ENCODE measurements at regions not wholly inside any gene's neighbourhood (a gene's known extent, or its start where the extent isn't known, plus 50 kb on each side); places are given as distances from the start of the nearest gene placed in this dataset.

- no peak for DNase-seq (ENCODE audit: low read depth)
These were observed 411.4 kb downstream of the CCDC91 start for GRCh38 chr12:28601570-28602058.

- DNase-seq (ENCODE audit: low read depth), result no peak
These were observed 412.5 kb downstream of the CCDC91 start for GRCh38 chr12:28602786-28603185.

- DNase-seq (ENCODE audit: low read depth), result no peak
These were observed 413.0 kb downstream of the CCDC91 start for GRCh38 chr12:28603239-28603638.

GRCh38 chr12:28603801-28604200 is 413.5 kb downstream of the CCDC91 start:
- DNase-seq (ENCODE audit: low read depth), result no peak

- DNase-seq (ENCODE audit: low read depth), result no peak
These were observed 414.0 kb downstream of the CCDC91 start for GRCh38 chr12:28604240-28604639.

GRCh38 chr12:28606967-28607557 is 416.8 kb downstream of the CCDC91 start:
- DNase-seq (ENCODE audit: low read depth), result no peak

GRCh38 chr12:28610401-28611114 is 420.3 kb downstream of the CCDC91 start:
- DNase-seq (ENCODE audit: low read depth), result no peak

GRCh38 chr12:28611115-28611435 is 420.8 kb downstream of the CCDC91 start:
- peak; percentile 63 for DNase-seq (ENCODE audit: low read depth)

GRCh38 chr12:28611449-28611848 is 421.2 kb downstream of the CCDC91 start:
- peak; percentile 8 for DNase-seq (ENCODE audit: low read depth)

GRCh38 chr12:28618171-28618570 is 427.9 kb downstream of the CCDC91 start:
- no peak for DNase-seq (ENCODE audit: low read depth)

- no peak for DNase-seq (ENCODE audit: low read depth)
These were observed 428.5 kb downstream of the CCDC91 start for GRCh38 chr12:28618772-28619171.

GRCh38 chr12:28620281-28620680 is 430.0 kb downstream of the CCDC91 start:
- no peak for DNase-seq (ENCODE audit: low read depth)

GRCh38 chr12:28622406-28622805 is 432.1 kb downstream of the CCDC91 start:
- peak; percentile 6 for DNase-seq (ENCODE audit: low read depth)

GRCh38 chr12:28626504-28626903 is 436.2 kb downstream of the CCDC91 start:
- DNase-seq (ENCODE audit: low read depth), result no peak

- no peak for DNase-seq (ENCODE audit: low read depth)
These were observed 439.4 kb downstream of the CCDC91 start for GRCh38 chr12:28629691-28630090.

- no peak for DNase-seq (ENCODE audit: low read depth)
These were observed 441.6 kb downstream of the CCDC91 start for GRCh38 chr12:28631831-28632230.

GRCh38 chr12:28640519-28640918 is 450.3 kb downstream of the CCDC91 start:
- DNase-seq (ENCODE audit: low read depth), result no peak

GRCh38 chr12:28645436-28645835 is 455.2 kb downstream of the CCDC91 start:
- DNase-seq (ENCODE audit: low read depth), result no peak

- DNase-seq (ENCODE audit: low read depth), result no peak
These were observed 455.6 kb downstream of the CCDC91 start for GRCh38 chr12:28645891-28646290.

GRCh38 chr12:28650906-28651305 is 460.6 kb downstream of the CCDC91 start:
- no peak for DNase-seq (ENCODE audit: low read depth)

GRCh38 chr12:28652239-28652638 is 462.0 kb downstream of the CCDC91 start:
- DNase-seq (ENCODE audit: low read depth), result no peak

GRCh38 chr12:28681980-28682379 is 467.1 kb upstream of the FAR2 start:
- no peak for DNase-seq (ENCODE audit: low read depth)

GRCh38 chr12:28683366-28683765 is 465.7 kb upstream of the FAR2 start:
- DNase-seq (ENCODE audit: low read depth), result no peak
